Thyroid gland (tissue), 4 donors: ENCODE measurements at regions not wholly inside any gene's neighbourhood (a gene's known extent, or its start where the extent isn't known, plus 50 kb on each side); places are given as distances from the start of the nearest gene placed in this dataset.

ENCODE experiments used
- DNase-seq, 2 donors: peaks; one replicate each; pipeline ENCODE4 v3.0.0-alpha.2; 2019
- H3K27ac ChIP-seq, 3 donors: fragments of 200-600 bp; sonication (generic); 1 replicate in 2 of 3; 2 replicates in 1 of 3; pipeline ENCODE4 v1.5.1; 2016 to 2019; ENCODE audit warnings: mild to moderate bottlenecking in 1 of 3, moderate library complexity in 1 of 3
- H3K27me3 ChIP-seq: fragments of 200-600 bp; sonication (generic); one replicate; pipeline ENCODE4 v1.5.1; 2019
- H3K36me3 ChIP-seq, 2 donors: fragments of 200-600 bp; sonication (generic); one replicate each; pipeline ENCODE4 v1.5.1; 2016 to 2019
- H3K4me1 ChIP-seq, 2 donors: fragments of 200-600 bp; sonication (generic); one replicate each; pipeline ENCODE4 v1.5.1; 2017 to 2019
- H3K4me3 ChIP-seq, 3 donors: fragments of 200-600 bp; sonication (generic); replicated peaks in 1 of 3; 1 replicate in 2 of 3; 2 replicates in 1 of 3; pipeline ENCODE4 v1.5.1; 2016; ENCODE audit warnings: mild to moderate bottlenecking in 1 of 3
- H3K9me3 ChIP-seq: fragments of 200-600 bp; sonication (generic); one replicate; pipeline ENCODE4 v1.5.1; 2017
- CTCF ChIP-seq, 6 experiments: fragments of 200-600 bp in 3 of 6; fragments of 450-650 bp in 3 of 6; sonication (generic) in 3 of 6; IDR thresholded peaks; one replicate each; pipeline ENCODE4 v1.5.1; 2016 to 2019; ENCODE audit warnings: antibody characterized with exemption in 6 of 6, mild to moderate bottlenecking in 2 of 6, inconsistent platforms in 1 of 6, moderate library complexity in 1 of 6
- POLR2A ChIP-seq, 2 donors: fragments of 450-650 bp; IDR thresholded peaks; one replicate each; pipeline ENCODE4 v1.6.1; 2017; ENCODE audit warnings: antibody characterized with exemption in 2 of 2, mild to moderate bottlenecking in 2 of 2, moderate library complexity in 1 of 2
- WGBS, 2 donors: methylation state at CpG; one replicate each; pipeline ENCODE4 v1.1.5; 2017; 5-methylcytosine and 5-hydroxymethylcytosine counted together
- intact Hi-C: fragments of 100-400 bp; cut with DNase I; formaldehyde crosslinking; loops from one replicate; pipeline ENCODE4 v1.15.1; 2023

GRCh38 chr11:19594326-19594725 lies 118.3 kb upstream of the NAV2 start:
- Histone ChIP-seq H3K9me3 (no peaks in the 10 kb centered on the region), H3K4me1 (peaks cover 15 to 41% of the 10 kb centered on the region in 2 donors), H3K36me3 (no peaks in the 10 kb centered on the region), H3K4me3 (no peak overlapping the region), H3K27ac (no peak overlapping the region), H3K27me3 (no peaks in the 10 kb centered on the region)
- 91 to 94% methylated on average over 4 of the region's 4 CpGs for WGBS, 2 donors
- intact Hi-C loops: no loop called here
- no peak for DNase-seq
- TF ChIP-seq POLR2A (IDR thresholded peaks at IDR 0.05): no peak
- TF ChIP-seq CTCF (IDR thresholded peaks at IDR 0.05): no peak

- Histone ChIP-seq H3K27me3 (no peaks in the 10 kb centered on the region), H3K36me3 (no peaks in the 10 kb centered on the region), H3K9me3 (no peaks in the 10 kb centered on the region), H3K27ac (no peak overlapping the region), H3K4me3 (no peak overlapping the region), H3K4me1 (peaks cover 12 to 34% of the 10 kb centered on the region in 2 donors)
- TF ChIP-seq CTCF (IDR thresholded peaks at IDR 0.05) (no peak), POLR2A (IDR thresholded peaks at IDR 0.05) (no peak)
- WGBS, 2 donors: 94 to 97% methylated on average over 2 of the region's 2 CpGs
- intact Hi-C loops: no loop called here
- DNase-seq: no peak
Measured at GRCh38 chr11:19592842-19593241, 119.8 kb upstream of the NAV2 start.

- WGBS, 2 donors: 93 to 94% methylated on average over 10 of the region's 10 CpGs
- Histone ChIP-seq H3K9me3 (no peaks in the 10 kb centered on the region), H3K27ac (no peak overlapping the region), H3K4me1 (peaks cover 0 to 7% of the 10 kb centered on the region in 2 donors), H3K36me3 (no peaks in the 10 kb centered on the region), H3K27me3 (no peaks in the 10 kb centered on the region), H3K4me3 (no peak overlapping the region)
- intact Hi-C loops: no loop called here
- DNase-seq: no peak
- TF ChIP-seq POLR2A (IDR thresholded peaks at IDR 0.05): no peak
- no peak for TF ChIP-seq CTCF (IDR thresholded peaks at IDR 0.05)
Measured at GRCh38 chr11:19589567-19590260, 122.9 kb upstream of the NAV2 start.

GRCh38 chr11:19587979-19588378 lies 124.7 kb upstream of the NAV2 start:
- H3K27me3 ChIP-seq: no peaks in the 10 kb centered on the region
- no peak overlapping the region for H3K4me3 ChIP-seq
- no peaks in the 10 kb centered on the region for H3K36me3 ChIP-seq
- TF ChIP-seq CTCF (IDR thresholded peaks at IDR 0.05) (no peak), POLR2A (IDR thresholded peaks at IDR 0.05) (no peak)
- WGBS, 2 donors: 96 to 97% methylated on average over 1 of the region's 1 CpG
- DNase-seq: no peak
- intact Hi-C loops: no loop called here
- H3K9me3 ChIP-seq: no peaks in the 10 kb centered on the region
- H3K27ac ChIP-seq: no peak overlapping the region
- H3K4me1 ChIP-seq: peaks cover 0 to 2% of the 10 kb centered on the region in 2 donors

- Histone ChIP-seq H3K9me3 (no peaks in the 10 kb centered on the region), H3K36me3 (no peaks in the 10 kb centered on the region), H3K27me3 (no peaks in the 10 kb centered on the region), H3K4me3 (no peak overlapping the region), H3K27ac (no peak overlapping the region), H3K4me1 (peaks cover 33 to 40% of the 10 kb centered on the region in 2 donors)
- TF ChIP-seq POLR2A (IDR thresholded peaks at IDR 0.05) (no peak), CTCF (IDR thresholded peaks at IDR 0.05) (no peak)
- 94 to 98% methylated on average over 1 of the region's 1 CpG for WGBS, 2 donors
- intact Hi-C loops: no loop called here
- no peak for DNase-seq
Measured at GRCh38 chr11:19580646-19581045, 132.0 kb upstream of the NAV2 start.
